ENCODE measurements at regions not wholly inside any gene's neighbourhood (a gene's known extent, or its start where the extent isn't known, plus 50 kb on each side); places are given as distances from the start of the nearest gene placed in this dataset.

DNA sequence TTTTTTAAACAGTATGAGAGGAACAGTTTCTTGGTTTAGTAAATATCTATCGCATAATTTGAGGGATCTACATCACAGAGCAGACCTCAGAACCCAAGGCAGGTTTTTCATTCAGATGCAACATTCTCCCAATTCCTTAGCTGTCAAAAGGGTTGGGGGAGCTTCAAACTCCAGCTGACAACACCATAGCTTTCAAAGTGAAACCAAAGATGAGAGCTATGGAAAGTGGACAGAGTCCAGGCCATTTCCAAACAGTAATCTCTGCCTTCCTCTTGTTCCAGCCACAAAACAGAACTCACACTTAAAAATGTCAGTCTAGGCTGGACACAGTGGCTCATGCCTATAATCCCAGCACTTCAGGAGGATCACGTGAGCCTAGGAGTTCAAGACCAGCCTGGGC is 87.8 kb downstream of the SPRING1 start:
- H3K4me3 Mint-ChIP-seq = no peak overlapping the region
- no CpG with 5 or more reads among the region's 2 CpGs for WGBS (ENCODE audit: extremely low coverage, insufficient read length, low lambda C conversion rate)
- TF ChIP-seq, protein P1, sequence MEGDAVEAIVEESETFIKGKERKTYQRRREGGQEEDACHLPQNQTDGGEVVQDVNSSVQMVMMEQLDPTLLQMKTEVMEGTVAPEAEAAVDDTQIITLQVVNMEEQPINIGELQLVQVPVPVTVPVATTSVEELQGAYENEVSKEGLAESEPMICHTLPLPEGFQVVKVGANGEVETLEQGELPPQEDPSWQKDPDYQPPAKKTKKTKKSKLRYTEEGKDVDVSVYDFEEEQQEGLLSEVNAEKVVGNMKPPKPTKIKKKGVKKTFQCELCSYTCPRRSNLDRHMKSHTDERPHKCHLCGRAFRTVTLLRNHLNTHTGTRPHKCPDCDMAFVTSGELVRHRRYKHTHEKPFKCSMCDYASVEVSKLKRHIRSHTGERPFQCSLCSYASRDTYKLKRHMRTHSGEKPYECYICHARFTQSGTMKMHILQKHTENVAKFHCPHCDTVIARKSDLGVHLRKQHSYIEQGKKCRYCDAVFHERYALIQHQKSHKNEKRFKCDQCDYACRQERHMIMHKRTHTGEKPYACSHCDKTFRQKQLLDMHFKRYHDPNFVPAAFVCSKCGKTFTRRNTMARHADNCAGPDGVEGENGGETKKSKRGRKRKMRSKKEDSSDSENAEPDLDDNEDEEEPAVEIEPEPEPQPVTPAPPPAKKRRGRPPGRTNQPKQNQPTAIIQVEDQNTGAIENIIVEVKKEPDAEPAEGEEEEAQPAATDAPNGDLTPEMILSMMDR (conservative IDR thresholded peaks at IDR 0.05) = no peak
- H3K23ac ChIP-seq (ENCODE audit: insufficient read length, low read depth, low read length) = no peak overlapping the region
- no peak overlapping the region for H3K14ac ChIP-seq (ENCODE audit: insufficient read depth, low read length)
- no peak overlapping the region for H3T11ph ChIP-seq (ENCODE audit: low read length)
- no peak overlapping the region for H2BK20ac ChIP-seq (ENCODE audit: low read depth, low read length, poor library complexity, severe bottlenecking)
- no peak overlapping the region for H2AFZ ChIP-seq (ENCODE audit: low read length)
- peaks cover 4% of the 10 kb centered on the region; the same call in 1 of the 2 replicates for H3K4me1 ChIP-seq (ENCODE audit: insufficient read depth, low read length)
- no peaks in the 10 kb centered on the region for H3K79me1 ChIP-seq (ENCODE audit: insufficient read depth, low read depth, low read length, poor library complexity, severe bottlenecking)
- no peaks in the 10 kb centered on the region for H3K27me3 ChIP-seq (ENCODE audit: insufficient read depth, low read length)
- no peak for DNase-seq
- no peak overlapping the region for H3K56ac ChIP-seq (ENCODE audit: insufficient read length, low read depth, low read length)
- no peak overlapping the region for H3K18ac ChIP-seq (ENCODE audit: insufficient read length, low read depth, low read length)
- H4K20me1 ChIP-seq (ENCODE audit: control insufficient read depth, insufficient read depth, insufficient read length) = no peaks in the 10 kb centered on the region
- no peaks in the 10 kb centered on the region for H3K79me2 ChIP-seq (ENCODE audit: insufficient read depth, low read length)
- H3K27ac Mint-ChIP-seq = no peak overlapping the region
- no peaks in the 10 kb centered on the region for H3K9me3 ChIP-seq (ENCODE audit: control insufficient read depth, low read depth, low read length)
- H3K9me3 Mint-ChIP-seq = peaks cover 3 to 10% of the 10 kb centered on the region in 2 experiments; a peak in 3 of 5 replicates
- H3K4ac ChIP-seq (ENCODE audit: low read depth, low read length) = no peak overlapping the region
- H3K23me2 ChIP-seq (ENCODE audit: insufficient read length, low read depth, low read length, poor library complexity, severe bottlenecking) = no peaks in the 10 kb centered on the region
- H3K36me3 Mint-ChIP-seq (ENCODE audit: insufficient read depth in 1 of 3, low read depth in 3 of 3) = peaks cover 0 to 6% (median 0%) of the 10 kb centered on the region in 3 experiments; a peak in 4 of 7 replicates
- H4K8ac ChIP-seq (replicated peaks; ENCODE audit: insufficient read length, low read depth, low read length) = no peak overlapping the region
- H3K27ac ChIP-seq (ENCODE audit: insufficient read length, low read depth, low read length) = no peak overlapping the region
- peaks cover 4% of the 10 kb centered on the region for H3K27me3 Mint-ChIP-seq (ENCODE audit: low read depth)
- H3K9ac ChIP-seq (ENCODE audit: extremely low read depth, insufficient read length, low read length) = no peak overlapping the region
- H2BK120ac ChIP-seq (ENCODE audit: low read depth, low read length, poor library complexity, severe bottlenecking) = no peak overlapping the region
- peaks cover 34 to 45% of the 10 kb centered on the region in 2 experiments for H3K4me1 Mint-ChIP-seq
- H2BK12ac ChIP-seq (ENCODE audit: insufficient read length, low read depth, low read length) = no peak overlapping the region
- H2BK5ac ChIP-seq (ENCODE audit: insufficient read length, low read length) = no peak overlapping the region
- no peak overlapping the region for H4K5ac ChIP-seq (ENCODE audit: insufficient read length, low read depth, low read length)
- no peak overlapping the region for H3K4me2 ChIP-seq (ENCODE audit: insufficient read depth, insufficient read length, low read length)
- H2BK15ac ChIP-seq (ENCODE audit: low read depth, low read length) = no peak overlapping the region
- no peak overlapping the region for H4K91ac ChIP-seq (ENCODE audit: insufficient read length, low read depth, low read length)
- H2AK5ac ChIP-seq (ENCODE audit: insufficient read length, low read length) = no peak overlapping the region

All from H9 (cell line).